GM19025 (cell line): ENCODE measurements at regions not wholly inside any gene's neighbourhood (a gene's known extent, or its start where the extent isn't known, plus 50 kb on each side); places are given as distances from the start of the nearest gene placed in this dataset.

Experiments used
- ATAC-seq: cut with Tn5 transposase; IDR thresholded peaks from one replicate; pipeline ENCODE4 v1.9.1; 2021; ENCODE audit warnings: mild to moderate bottlenecking, low read depth, moderate library complexity; ENCODE audit not compliant: unreplicated experiment

DNA sequence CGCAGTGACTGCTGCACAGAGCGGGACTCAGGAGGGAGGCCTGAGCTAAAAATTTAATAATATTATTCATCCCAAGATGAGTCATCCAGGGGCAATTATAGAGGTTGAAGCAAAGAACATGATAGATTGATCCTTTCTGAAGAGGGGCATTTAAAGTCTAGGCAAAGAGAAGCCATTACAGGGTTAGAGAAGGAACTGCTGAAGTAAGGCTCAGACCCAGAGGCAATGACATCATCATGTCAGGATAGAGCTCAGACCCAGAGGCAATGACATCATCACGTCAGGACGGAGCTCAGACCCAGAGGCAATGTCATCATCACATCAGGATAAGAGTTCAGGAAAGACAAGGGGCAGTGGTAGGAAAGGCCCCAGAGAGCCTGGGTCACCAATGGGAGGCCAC lies 184.0 kb downstream of the TMEM18 start:
- ATAC-seq: no peak

DNA sequence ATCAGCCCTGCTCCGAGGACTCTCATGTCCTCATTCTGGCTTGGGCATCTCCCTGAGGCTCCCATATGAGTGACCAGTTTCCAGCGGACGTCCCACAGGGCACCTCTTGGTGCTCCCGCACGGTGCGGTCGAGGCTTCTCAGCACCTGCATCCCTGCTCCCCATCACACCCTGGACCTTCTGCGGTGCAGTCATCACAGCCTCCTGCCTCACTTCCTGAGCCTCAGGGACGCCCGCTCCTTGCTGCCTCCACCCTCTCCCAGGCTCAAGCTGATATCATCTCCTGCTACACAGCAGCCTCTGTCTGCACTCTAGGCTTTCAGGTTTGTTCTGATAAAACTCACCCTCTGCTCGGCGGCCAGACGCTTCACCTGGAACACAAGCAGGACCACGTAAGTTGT lies 185.0 kb downstream of the TMEM18 start:
- no peak for ATAC-seq

DNA sequence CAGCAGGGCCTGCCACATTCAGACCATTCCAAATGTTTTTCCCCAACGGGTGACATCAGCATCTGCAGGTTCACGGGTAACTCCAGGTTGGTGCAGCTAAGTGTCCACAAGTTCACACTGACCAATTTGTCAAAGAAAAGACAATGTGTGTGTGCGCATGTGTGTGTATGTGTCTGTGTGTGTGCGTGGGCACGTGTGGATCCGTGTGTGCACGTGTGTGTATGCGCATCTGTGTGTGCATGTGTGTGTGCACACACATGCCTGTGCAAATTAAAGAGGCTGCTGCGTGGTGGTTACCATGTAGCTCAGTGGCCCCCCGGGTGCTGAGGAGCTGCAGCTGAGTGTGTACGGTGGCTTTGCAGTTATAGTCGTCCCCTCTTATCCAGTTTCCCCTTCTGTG lies 187.4 kb downstream of the TMEM18 start:
- no peak for ATAC-seq

DNA sequence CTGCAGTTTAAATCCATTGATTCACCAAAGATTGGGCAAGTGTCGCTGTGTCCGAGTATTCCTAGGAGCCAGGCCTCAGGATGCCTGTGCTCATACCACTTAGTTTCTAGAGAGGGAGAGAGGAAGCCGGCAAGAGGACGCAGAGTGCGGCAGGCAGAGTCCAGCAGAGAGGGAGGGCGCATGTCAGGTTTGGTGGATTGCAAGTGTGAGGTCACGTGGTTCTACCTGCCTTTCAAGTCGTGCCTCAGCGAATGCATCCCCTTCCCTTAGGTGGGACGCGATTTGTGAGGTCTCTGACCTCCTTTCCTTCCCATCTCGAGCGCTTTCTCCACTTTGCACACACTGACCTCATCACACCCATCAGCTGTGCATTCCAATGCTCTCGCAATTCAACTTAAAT lies 188.1 kb downstream of the TMEM18 start:
- ATAC-seq: no peak

DNA sequence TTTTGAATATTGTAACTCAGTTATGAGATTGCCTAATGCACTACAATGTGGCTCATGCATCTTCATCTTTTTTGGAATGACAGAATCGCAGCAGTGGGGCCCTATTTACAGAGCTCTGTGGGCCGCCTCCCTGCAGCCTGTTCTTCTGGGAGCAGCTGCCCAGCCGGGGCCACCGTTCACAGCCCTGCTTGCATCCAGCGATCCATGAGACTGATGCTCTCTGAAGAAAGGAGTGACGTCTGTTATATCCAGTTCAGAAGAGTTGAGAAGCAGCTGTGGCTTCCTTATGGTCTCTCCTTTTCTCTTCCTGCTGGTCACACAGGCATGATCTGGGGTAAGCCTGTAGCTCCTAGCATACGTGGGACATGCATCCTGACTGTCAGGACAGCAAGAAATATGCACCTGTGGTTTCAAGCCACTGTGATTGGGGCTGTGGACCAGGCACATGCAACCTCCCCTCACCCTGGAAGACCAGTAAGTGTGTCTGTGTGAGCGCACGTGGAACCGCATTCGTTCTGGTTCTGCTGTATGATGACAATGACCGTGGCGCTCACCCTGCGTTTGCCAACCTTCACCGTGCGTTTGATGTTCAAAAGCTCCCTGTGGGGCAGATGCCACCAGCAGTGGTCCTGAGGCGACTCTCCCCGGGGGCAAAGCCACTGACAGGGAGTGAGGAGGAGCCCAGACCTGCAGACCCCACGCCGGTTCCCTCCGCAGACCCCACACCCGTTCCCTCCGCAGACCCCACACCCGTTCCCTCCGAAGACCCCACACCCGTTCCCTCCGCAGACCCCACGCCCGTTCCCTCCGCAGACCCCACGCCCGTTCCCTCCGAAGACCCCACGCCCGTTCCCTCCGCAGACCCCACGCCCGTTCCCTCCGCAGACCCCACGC lies 189.8 kb downstream of the TMEM18 start:
- no peak for ATAC-seq

DNA sequence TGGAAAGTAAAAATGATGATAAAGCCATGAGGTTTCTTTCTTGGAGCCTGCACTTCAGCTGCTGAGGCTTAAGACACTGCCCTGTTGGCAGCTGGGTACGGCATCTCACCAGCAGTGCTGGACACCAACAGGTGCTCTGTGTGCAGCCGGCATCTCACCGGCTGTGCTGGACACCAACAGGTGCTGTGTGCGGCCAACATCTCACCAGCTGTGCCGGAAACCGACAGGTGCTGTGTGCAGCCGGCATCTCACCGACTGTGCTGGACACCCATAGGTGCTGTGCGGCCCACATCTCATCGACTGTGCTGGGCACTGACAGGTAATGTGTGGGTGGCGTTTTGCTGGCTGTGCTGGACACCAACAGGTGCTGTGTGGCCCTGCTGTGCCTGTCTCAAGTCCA lies 190.8 kb downstream of the TMEM18 start:
- no peak for ATAC-seq

DNA sequence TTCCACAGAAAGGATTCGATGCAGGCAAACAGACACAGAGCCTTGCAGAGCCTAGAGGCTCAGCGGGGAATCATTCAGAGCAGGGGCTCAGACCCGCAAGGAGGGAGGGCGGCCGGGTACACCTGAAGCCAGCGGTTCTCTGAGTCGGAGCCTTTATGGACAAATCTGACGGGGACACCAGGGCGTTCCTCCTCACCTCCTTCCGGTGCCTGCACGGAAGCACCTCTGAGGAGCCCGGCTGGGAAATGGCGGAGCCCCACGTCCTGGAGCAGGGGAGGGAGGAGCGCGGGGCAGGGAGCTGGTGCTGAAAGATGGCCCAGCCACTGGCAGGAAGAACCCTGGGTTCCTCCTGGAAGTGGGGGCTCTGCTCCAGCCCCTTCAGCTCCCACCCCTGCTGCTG lies 193.5 kb upstream of the ALKAL2 start:
- no peak for ATAC-seq

DNA sequence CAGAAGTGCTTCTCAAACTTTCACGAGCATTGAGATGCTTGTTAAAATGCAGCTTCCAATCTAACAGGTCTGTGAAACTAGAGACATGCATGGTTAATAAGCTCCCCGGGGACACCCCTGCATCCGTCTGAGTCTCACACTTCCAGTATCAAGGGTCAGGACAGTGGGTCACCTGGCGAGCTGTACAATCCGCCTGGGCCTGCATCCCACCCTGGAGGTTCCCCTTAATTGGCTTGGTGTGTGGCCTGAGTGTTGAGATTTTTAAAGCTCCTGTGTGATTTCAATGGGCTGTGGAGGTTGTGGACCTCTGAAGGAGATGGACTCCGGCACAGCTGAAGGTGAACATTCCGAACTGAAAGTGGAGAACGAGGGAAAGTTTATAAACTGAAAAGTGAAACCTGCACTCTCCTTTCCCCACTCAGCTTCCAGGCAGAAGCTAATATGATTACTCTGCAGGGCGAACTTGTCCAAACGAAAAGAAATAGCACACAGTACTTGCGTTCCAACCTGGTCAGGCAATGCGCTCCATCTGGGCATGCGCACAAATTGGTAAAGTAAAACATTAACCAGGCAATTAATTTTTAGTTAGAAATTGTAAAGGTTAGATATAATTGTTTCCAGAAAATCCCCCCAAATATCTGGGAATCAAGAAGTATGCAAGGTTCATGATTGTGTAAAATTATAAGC lies 191.7 kb upstream of the ALKAL2 start:
- ATAC-seq: no peak

DNA sequence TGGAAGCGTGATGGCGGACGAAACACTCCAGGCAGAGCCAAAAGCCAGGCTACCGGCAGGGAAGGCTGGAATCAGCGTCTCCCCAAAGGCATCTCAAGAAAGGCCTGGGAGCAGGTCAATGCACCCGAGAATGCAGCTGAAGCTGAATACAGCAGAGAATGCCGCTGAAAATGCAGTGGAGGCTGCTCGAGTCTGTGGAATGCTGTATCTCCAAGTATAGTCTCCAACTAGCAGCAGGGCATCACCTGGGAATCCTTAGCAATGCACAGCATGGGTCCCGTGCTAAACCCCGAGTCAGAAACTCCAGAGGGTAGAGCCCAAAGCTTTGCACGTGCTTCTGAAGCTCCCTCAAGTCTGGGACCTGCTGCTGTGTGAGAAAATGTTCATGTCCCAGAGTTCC lies 191.1 kb upstream of the ALKAL2 start:
- ATAC-seq: no peak

DNA sequence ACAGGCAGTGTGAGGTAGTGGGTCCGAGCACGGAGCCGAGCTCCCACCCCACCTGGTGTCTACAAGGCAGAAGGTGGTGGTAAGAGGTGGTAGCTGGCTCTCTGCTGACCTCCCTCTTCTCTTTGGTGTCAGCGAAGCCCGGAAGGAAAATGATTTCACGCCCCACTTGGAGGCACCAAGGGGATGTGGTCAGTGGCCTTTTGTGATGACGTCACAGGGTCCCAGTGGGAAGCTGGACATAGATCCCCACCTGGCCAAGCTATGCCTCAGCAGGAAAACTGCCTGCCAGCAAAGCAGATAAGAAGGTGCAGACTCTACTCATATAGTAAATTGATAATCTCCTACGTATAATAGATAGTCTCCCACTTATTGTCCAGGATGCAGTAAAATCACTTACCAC lies 183.7 kb upstream of the ALKAL2 start:
- ATAC-seq: no peak

DNA sequence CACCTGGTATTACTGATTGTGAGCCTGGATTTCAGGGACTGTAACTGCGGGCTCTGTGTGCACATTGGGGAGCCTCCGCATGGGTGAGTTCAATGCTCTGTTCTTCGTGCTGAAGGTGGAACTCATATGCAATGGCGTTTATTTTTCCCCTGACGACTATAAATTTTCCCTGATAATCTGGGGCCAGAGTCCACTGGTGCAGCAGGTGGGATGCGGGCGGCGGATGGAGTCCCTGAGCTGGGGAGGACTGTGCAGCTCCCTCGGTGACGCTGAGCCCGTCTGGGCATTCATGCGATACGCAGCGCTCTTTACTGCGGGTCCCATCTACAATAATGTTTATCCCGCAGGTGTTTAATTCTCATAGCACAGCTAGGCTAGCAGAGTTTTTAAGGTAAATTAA lies 181.6 kb upstream of the ALKAL2 start:
- no peak for ATAC-seq

DNA sequence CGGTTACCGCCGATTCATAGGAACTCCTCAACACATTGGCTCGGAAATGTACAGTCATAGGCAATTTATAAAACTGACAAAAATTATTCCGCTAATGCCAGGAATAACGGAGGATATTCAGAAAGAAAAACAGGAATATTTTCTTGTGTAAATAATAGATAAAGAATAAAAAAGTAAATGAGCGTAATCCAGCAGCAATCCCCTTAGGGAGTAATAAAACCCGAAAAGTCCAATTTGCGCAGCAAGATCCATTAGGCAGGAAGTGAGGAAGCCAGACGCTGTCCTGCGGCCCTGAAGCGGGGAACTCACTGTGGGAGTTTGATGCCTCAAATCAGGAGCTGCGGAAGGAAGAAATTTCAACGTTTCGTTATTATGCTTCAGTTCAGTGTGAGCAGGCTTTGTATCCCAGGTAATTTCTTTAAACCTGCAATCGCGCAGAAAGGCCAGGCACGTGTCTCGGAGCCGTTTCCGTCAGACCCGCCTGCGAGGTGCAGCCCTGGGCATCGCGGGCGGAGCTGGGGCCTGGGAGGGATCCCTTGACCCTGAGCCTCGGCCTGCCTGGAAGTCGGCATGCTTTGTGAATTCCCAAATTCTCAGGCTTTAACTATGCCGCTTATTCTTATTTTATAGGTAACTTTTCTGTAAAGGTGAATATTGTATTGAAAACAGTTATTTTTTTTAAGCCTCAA lies 180.9 kb upstream of the ALKAL2 start:
- no peak for ATAC-seq

DNA sequence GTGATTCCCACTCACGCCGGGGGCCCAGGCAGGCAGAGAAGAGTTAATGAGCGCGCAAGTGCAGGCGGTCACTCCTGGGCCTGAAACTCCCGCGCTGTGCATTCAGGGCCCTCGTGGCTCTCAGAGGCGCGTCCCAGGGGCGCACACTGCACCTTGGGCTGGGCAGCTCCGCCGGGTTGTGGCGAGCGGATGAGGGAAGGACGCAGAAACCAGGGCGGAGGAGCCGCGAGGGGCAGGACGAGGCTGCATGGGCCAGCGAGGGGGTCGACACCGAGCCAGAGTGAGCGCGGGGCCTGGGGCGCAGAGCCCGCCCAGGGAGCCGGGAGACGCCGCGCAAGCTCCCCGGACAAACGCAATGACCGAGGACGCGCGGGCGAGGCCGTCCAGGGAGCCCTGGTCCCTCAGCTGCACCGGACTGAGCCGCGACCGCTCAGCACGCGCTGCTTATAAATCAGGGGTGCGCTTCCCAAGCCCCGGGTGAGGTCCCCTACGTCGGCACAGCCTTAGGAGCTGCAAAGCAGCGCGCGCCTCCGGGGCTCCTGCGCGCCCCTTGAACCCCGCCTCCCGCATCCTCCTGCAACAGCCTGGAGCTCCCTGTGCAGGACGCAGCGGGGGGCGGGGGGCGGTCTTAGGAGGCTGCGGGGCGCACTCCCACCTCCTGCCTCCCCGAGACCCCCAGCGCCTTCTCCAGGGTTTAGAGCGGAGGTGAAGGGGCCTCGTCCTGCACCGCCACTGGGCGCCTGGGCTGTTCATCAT lies 180.2 kb upstream of the ALKAL2 start:
- ATAC-seq: no peak

DNA sequence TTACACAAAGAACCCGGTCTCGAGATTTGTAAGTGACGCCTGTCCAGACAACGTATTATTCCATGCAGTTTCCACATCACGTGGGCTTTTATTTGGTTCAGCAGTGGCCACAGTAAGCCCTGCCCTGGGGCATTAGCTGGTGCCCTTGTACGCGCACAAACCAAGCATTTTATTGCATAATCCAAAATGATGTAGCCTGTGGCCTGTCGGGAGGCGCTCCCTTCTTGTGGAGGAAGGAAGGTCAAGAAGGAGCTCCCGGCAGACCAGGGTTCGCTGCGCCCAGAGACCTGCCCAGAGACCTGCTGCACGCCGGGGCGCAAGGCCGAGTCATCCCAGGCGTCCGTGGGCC lies 179.6 kb upstream of the ALKAL2 start:
- ATAC-seq: no peak

DNA sequence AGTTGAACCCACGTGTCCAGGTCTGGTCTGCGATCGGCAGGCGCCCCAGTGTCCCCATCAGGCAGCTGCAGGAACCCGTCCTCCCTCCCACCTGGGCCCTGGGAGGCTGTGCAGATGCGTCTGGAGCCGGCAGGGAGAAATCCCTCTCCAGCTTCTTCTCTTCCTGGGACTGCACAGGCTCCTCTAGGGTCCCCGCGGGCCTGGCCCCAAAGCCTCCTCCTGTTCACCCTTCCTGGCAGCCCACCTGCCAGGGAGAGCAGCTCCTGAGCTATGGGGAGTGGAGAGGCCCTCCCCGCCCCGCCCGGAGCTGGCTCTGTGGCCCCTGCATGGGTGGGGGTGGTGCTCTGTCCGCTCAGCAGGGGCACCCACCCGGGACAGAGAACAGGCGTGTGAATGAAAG lies 179.2 kb upstream of the ALKAL2 start:
- ATAC-seq: no peak

DNA sequence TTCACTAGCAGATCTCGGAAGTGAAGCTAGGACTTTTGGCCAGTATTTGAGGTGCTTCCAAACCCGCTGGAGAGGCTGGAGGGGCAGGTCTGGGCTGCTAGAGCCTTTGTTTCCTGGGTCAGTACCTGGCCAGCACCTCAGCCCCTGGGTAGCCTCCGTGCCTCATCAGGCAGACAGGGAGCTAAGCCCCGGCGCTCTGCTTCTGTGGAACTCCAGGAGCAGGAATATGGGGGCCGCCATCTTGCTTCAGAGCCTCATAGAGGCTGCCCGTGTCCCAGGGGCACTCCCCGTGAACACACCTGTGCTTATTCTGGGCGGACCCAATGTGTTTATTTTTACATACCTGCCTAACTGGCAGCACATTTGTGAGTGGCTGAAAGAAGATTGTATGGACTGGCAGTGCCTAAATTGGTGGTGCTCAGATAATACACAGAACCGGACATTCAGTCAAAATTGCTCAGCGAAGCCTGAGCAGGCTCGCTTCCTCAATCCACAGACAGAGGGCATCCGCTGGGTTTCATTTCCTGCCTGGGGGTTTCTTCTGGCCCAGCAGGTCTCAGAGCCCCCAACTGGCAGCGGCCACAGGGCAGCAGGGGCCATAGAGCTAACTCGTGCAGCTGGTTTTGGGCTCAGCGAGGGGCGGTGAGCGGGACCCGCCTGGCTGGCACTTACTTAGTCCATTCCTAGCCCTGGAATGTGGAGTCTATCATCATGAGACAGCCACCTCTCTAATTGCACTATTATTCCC lies 176.8 kb upstream of the ALKAL2 start:
- no peak for ATAC-seq

DNA sequence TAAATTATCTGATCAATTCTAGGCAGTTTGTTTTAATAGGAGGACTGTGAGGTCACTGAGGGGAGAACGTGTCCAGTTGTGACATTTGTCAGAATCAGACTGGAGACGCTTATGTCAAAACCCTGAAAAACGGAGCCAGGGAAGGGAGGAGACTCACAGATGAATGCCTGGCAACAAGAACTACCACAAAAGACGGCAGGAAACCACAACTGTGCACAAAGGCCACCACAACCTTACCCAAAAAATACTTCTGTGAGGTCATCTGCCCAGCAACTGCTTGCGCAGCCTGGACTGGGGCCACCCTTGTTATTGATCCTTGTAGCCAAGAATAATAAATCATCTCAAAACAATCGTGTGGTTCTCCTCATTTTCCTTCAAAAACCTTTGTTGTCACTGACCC lies 173.0 kb upstream of the ALKAL2 start:
- ATAC-seq: no peak

DNA sequence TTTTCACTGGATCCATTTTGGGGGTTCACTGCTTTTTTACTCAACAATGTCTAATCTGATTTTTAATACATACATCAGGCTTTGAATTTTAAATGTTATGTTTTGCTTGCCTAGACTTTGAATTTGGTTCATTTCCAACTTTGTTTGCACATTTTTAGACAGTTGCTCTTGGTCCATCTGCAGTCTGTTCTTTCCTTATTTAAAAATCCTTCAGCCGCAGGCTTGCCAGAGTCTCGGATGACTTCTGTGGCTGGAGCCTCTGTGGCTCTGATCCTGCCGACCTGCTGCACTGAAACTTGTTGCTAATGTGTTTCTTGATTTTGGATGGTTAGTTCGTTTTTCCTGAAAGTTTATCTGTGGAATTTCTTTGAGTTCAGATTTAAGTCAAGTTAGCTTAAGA lies 172.0 kb upstream of the ALKAL2 start:
- ATAC-seq: no peak

DNA sequence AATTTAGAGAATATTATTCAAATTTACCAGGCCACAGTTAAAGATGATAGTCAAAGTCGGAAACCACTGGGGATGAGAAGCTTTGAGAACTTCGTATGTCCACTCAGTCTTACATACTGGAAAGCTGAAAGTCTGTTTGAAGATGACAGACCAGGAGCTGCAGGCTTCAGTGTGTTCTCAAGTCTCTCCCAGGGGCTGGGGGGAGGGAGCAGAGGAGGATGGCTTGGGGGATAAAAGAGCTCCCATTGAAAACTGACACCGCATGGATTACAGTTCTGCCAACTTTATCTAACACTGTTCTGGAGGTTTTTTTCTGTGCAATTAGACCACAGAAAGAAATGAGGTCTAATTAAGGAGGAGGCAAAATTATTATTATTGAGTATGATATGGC lies 170.5 kb upstream of the ALKAL2 start:
- ATAC-seq: no peak

DNA sequence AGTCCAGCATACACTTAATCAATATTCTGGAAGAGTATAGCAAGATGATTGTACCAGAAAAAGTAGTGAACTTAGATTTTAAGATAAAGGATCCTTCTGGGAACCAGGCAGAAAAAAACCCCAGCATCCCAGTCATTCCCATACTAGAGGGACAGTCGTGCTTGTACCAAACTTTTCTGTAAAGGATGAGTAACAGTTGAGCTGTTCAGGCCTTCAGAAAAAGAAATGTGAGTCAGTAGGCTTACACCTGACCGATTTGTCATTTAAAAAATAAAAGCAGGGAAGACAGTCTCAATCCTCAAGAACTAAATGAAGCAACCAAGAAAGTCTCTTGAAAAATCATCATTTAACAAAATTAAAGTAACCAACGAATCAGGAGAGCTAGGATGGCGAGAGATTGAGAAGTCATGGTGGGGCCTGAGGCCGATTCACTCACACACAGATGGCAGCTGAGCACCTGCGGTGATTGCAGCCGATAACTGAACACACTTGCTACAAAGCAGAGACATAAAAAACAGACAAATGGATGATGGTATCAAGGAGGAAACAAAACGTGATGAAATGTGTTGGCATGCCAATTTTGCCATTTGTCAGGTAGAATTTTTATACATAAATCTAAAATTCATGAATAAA lies 170.0 kb upstream of the ALKAL2 start:
- no peak for ATAC-seq
